CD4-positive, alpha-beta T cell treated with Interleukin-6 for 4 hours (primary cell): ENCODE measurements at regions not wholly inside any gene's neighbourhood (a gene's known extent, or its start where the extent isn't known, plus 50 kb on each side); places are given as distances from the start of the nearest gene placed in this dataset.

ENCODE experiments used
- DNase-seq: peaks from one replicate; pipeline ENCODE4 v3.0.0-alpha.2; 2020; ENCODE audit warnings: mixed read lengths

- DNase-seq: no peak
These were observed 68.7 kb upstream of the KCNG1 start for GRCh38 chr20:51091406-51092195.

DNA sequence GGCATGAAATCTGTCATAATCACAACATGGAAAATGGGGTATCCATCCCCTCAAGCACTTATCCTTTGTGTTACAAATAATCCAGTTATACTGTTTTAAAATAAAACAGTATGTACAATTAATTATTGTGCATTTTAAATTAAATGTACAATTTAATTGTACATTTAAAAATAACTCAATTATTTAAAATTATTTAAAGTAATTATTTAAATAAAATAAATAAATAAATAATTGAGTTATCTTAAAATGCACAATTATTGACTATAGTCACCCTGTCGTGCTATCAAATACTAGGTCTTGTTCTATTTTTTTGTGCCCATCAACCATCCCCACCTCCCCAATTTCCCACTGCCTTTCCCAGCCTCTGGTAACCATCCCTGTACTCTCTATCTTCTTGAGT lies 66.9 kb upstream of the KCNG1 start:
- DNase-seq: no peak

DNA sequence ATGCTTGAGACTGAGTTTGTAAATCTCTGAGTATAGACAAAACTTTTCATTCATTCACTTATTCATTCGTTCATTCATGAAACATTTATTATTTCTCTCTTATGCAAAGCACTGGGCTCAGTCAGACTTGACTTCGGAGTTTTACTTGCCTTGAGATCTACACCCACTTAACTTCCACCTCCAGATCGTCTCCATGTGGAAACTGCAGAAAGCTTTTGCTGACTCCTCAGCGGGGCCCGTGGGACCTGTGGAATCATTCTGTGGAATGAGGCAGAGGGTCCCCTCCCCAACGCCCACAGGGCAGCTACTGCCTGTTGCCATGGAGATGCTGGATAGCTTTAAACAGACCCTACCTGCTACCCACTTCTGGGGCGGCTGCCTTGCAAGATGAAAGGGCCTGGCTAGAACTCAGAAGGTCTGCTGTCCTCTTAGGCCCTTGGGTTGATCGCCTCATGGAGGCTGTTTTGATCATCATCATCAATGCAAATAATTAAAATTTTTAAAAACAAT lies 66.4 kb upstream of the KCNG1 start:
- DNase-seq: no peak

- DNase-seq: no peak
These were observed 64.4 kb upstream of the KCNG1 start for GRCh38 chr20:51087266-51087665.

GRCh38 chr20:51085769-51086168 lies 62.9 kb upstream of the KCNG1 start:
- DNase-seq: no peak

- no peak for DNase-seq
These were observed 61.9 kb upstream of the KCNG1 start for GRCh38 chr20:51084593-51085377.

DNA sequence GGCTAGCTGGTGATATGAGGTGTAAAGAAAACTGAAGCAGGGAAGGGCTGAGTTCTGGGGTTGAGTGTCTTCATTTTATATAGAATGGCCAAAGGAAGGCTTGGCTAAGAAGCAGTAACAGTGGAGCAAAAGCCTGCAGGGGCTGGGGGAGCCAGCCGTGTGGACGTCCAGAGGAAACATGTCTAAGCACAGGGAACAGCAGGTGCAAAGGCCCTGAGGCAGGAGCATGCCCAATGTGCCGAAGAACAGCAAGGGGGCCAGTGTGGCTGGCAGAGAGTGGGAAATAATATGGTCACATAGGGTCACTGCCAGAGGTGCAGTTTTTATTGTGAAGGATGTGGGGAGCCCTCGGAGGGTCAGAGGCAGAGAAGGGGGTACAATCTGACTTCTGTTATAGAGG lies 60.5 kb upstream of the KCNG1 start:
- no peak for DNase-seq

DNA sequence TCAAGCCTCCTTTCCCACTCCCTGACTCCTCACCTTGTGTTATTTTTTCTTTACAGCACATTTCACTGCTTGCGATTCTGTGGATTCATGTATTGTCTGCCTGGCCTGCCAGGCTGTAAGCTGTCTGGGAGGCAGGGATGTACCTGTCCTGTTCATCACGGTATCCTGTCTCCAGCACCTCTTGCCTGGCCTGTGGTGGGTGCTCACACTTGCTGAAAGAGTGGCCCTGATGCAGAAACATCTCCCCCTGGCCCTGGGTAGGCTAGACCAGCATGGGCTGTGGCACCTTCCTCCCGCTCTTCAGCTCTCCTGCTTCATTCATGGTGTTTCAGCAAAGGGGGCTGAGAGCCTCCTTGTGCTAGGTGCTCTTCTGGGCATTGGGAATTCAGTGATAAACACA lies 60.1 kb upstream of the KCNG1 start:
- no peak for DNase-seq

- no peak for DNase-seq
These were observed 57.6 kb upstream of the KCNG1 start for GRCh38 chr20:51080516-51080915.

- DNase-seq: no peak
These were observed 56.6 kb upstream of the KCNG1 start for GRCh38 chr20:51079488-51079887.

GRCh38 chr20:51077686-51078060 lies 54.8 kb upstream of the KCNG1 start:
- no peak for DNase-seq

DNA sequence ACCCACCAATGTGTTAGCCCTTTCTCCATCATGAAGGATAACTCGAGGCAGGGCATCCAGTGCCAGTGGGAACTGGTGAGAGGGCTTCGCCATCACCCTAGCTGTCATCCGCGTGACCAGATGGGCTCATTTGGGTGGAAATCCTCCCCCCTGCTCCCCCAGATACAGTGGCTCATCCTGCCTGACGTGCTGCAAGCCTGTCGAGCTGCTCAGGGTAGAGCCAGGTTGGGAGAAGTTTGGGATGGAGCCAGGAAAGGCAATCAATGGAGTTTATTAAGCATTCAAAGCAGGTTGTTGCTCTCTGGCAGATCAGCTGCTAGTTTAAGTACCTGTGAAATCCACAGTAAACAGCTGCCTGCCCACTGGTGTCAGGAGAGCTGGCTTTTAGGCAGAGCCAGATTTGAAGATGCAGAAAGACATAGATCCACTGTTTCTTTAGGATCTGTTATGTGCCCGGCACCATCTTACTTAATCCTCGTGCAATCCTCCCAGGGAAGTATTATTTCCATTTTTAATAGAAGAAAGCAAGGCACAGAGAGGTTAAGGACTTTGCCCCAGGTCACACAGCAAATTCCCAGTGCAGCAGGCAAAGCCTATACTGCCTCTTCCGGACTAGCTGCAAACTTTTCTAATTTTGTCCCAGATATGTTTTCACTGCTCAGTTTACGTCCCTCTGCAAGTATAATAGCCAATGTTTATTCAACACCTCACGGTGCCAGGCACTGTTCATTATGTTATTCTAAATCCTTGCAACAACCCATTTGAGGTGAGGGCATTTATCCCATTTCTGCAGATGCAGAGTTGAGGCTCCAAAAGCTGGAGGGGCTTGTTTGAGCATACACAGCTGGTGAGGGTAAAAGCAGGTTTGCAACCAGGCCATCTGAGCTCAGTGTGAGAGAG lies 54.1 kb upstream of the KCNG1 start:
- no peak for DNase-seq

DNA sequence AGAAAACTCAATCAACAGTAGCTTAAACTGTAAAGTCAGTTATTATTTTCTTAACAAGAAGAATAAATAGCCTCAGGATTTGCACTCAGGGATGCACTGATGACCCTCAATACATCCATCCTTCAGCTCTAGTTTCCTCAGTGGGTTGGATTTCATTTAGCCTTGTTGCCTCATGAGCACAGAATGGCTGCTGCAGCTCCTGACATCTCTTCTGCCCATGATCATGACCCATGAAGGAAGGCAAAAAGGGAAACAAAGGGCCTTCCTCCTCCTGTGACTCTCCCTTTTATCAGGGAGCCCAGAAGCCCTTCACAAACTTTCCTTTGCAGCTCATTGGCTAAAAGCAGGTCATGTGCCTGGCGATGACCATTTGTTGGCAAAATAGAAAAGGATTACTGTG lies 51.2 kb upstream of the KCNG1 start:
- DNase-seq: no peak
